Thymus (tissue), 11 donors: ENCODE measurements at regions not wholly inside any gene's neighbourhood (a gene's known extent, or its start where the extent isn't known, plus 50 kb on each side); places are given as distances from the start of the nearest gene placed in this dataset.

Source experiments
- DNase-seq, 9 donors: peaks; one replicate each; pipeline ENCODE4 v3.0.0-alpha.2; 2013; ENCODE audit warnings: low spot score in 9 of 9, low read depth in 6 of 9, missing footprints in 1 of 9
- H3K27ac ChIP-seq, 2 donors: one replicate each; pipeline ENCODE4 v1.5.1; 2013; ENCODE audit warnings: control low read depth in 1 of 2, low read depth in 1 of 2, low read length in 1 of 2, mild to moderate bottlenecking in 1 of 2, moderate library complexity in 1 of 2
- H3K27me3 ChIP-seq, 2 donors: one replicate each; pipeline ENCODE4 v1.5.1; 2013; ENCODE audit warnings: low read length in 1 of 2; ENCODE audit not compliant: control insufficient read depth in 2 of 2, insufficient read depth in 1 of 2
- H3K36me3 ChIP-seq, 2 donors: one replicate each; pipeline ENCODE4 v1.5.1; 2013; ENCODE audit warnings: low read length in 1 of 2, mild to moderate bottlenecking in 1 of 2, moderate library complexity in 1 of 2; ENCODE audit not compliant: control insufficient read depth in 2 of 2, insufficient read depth in 2 of 2
- H3K4me1 ChIP-seq, 2 donors: one replicate each; pipeline ENCODE4 v1.5.1; 2013; ENCODE audit warnings: low read length in 2 of 2; ENCODE audit not compliant: control insufficient read depth in 2 of 2, insufficient read depth in 2 of 2
- H3K4me3 ChIP-seq, 2 donors: one replicate each; pipeline ENCODE4 v1.5.1; 2013; ENCODE audit warnings: low read length in 2 of 2, control low read depth in 1 of 2, mild to moderate bottlenecking in 1 of 2
- H3K9me3 ChIP-seq, 2 donors: one replicate each; pipeline ENCODE4 v1.5.1; 2013; ENCODE audit warnings: low read length in 1 of 2, mild to moderate bottlenecking in 1 of 2; ENCODE audit not compliant: control insufficient read depth in 2 of 2, insufficient read depth in 1 of 2
- WGBS: extraction: QIAGEN DNeasy Blood & Tissue Kit; methylation state at CpG from one replicate; pipeline ENCODE4 v1.1.7; 2013; 5-methylcytosine and 5-hydroxymethylcytosine counted together
- donor health status: healthy.

- Histone ChIP-seq H3K27ac (no peak overlapping the region), H3K4me3 (no peak overlapping the region), H3K36me3 (no peaks in the 10 kb centered on the region), H3K27me3 (peaks cover 0 to 2% of the 10 kb centered on the region in 2 donors), H3K4me1 (no peaks in the 10 kb centered on the region), H3K9me3 (no peaks in the 10 kb centered on the region)
- DNase-seq: no peak
- whole genome bisulfite sequencing: 76% methylated on average over 8 of the region's 8 CpGs
Measured at GRCh38 chr22:49359076-49359475, 468.6 kb downstream of the BRD1 start.

GRCh38 chr22:49357661-49358440 lies 469.8 kb downstream of the BRD1 start:
- WGBS: 95% methylated on average over 20 of the region's 20 CpGs
- Histone ChIP-seq H3K27me3 (peaks cover 0 to 5% of the 10 kb centered on the region in 2 donors), H3K27ac (no peak overlapping the region), H3K36me3 (no peaks in the 10 kb centered on the region), H3K9me3 (no peaks in the 10 kb centered on the region), H3K4me1 (no peaks in the 10 kb centered on the region), H3K4me3 (no peak overlapping the region)
- DNase-seq: no peak

DNA sequence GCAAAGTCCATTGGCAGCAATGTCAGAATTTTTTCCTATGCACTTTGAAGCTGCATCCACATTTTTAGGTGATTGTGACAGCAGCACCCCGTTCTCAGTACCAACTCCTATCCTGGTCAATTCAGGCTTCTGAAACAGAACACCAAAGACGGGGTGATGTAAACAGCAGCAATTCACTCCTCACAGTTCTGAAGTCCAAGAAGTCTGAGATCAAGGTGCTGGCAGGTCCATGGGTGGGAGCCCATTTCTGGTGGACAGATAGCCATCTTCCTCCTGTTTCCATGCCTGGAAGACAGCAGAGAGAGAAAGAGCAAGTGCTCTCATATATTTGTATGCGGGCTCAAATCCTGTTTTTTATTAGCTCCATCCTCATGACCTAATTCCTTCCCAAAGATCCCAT lies 471.2 kb downstream of the BRD1 start:
- peaks cover 0 to 5% of the 10 kb centered on the region in 2 donors for H3K27me3 ChIP-seq
- no peak for DNase-seq
- no peaks in the 10 kb centered on the region for H3K4me1 ChIP-seq
- WGBS: 96% methylated on average over 3 of the region's 3 CpGs
- no peak overlapping the region for H3K4me3 ChIP-seq
- H3K36me3 ChIP-seq: no peaks in the 10 kb centered on the region
- H3K27ac ChIP-seq: no peak overlapping the region
- H3K9me3 ChIP-seq: no peaks in the 10 kb centered on the region

- Histone ChIP-seq H3K27me3 (peaks cover 0 to 5% of the 10 kb centered on the region in 2 donors), H3K9me3 (no peaks in the 10 kb centered on the region), H3K27ac (no peak overlapping the region), H3K36me3 (no peaks in the 10 kb centered on the region), H3K4me1 (no peaks in the 10 kb centered on the region), H3K4me3 (no peak overlapping the region)
- WGBS: 96% methylated on average over 18 of the region's 18 CpGs
- DNase-seq: no peak
Measured at GRCh38 chr22:49355211-49355920, 472.3 kb downstream of the BRD1 start.

- H3K27me3 ChIP-seq: peaks cover 0 to 5% of the 10 kb centered on the region in 2 donors
- no peak for DNase-seq
- H3K4me3 ChIP-seq: no peak overlapping the region
- H3K27ac ChIP-seq: no peak overlapping the region
- H3K4me1 ChIP-seq: peaks cover 0 to 5% of the 10 kb centered on the region in 2 donors
- H3K36me3 ChIP-seq: no peaks in the 10 kb centered on the region
- H3K9me3 ChIP-seq: no peaks in the 10 kb centered on the region
- 67% methylated on average over 14 of the region's 14 CpGs for WGBS
Measured at GRCh38 chr22:49354516-49355210, 473.0 kb downstream of the BRD1 start.

DNA sequence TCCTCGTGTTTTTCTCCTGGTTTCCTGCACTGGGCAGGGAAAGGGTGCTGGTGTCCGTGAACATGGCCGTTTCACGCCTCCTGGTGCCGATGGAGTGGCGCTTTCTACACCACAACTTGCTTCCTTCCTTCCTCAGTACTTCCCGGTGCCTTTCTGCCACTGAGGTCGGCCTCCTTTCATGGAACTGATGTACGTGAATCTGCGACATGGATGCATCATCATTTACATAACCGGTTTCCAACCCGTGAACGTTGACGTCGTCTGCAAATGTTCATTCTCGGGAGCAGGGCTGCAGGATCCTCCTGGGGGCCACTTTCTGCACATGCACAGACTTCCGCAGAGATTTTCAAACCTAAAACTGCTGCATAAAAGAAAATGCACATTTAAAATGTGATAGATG lies 474.4 kb downstream of the BRD1 start:
- no peaks in the 10 kb centered on the region for H3K36me3 ChIP-seq
- no peaks in the 10 kb centered on the region for H3K9me3 ChIP-seq
- no peak overlapping the region for H3K4me3 ChIP-seq
- peaks cover 0 to 5% of the 10 kb centered on the region in 2 donors for H3K27me3 ChIP-seq
- no peak for DNase-seq
- peaks cover 0 to 5% of the 10 kb centered on the region in 2 donors for H3K4me1 ChIP-seq
- H3K27ac ChIP-seq: no peak overlapping the region
- WGBS: 83% methylated on average over 17 of the region's 17 CpGs

GRCh38 chr22:49352361-49353169 lies 475.1 kb downstream of the BRD1 start:
- Histone ChIP-seq H3K9me3 (no peaks in the 10 kb centered on the region), H3K36me3 (no peaks in the 10 kb centered on the region), H3K27ac (no peak overlapping the region), H3K4me3 (no peak overlapping the region), H3K27me3 (peaks cover 0 to 2% of the 10 kb centered on the region in 2 donors), H3K4me1 (peaks cover 0 to 5% of the 10 kb centered on the region in 2 donors)
- no peak for DNase-seq
- WGBS: 91% methylated on average over 29 of the region's 29 CpGs

GRCh38 chr22:49351761-49352227 lies 475.9 kb downstream of the BRD1 start:
- Histone ChIP-seq H3K9me3 (no peaks in the 10 kb centered on the region), H3K27ac (no peak overlapping the region), H3K4me3 (no peak overlapping the region), H3K4me1 (peaks cover 0 to 5% of the 10 kb centered on the region in 2 donors), H3K27me3 (peaks cover 0 to 2% of the 10 kb centered on the region in 2 donors), H3K36me3 (no peaks in the 10 kb centered on the region)
- no peak for DNase-seq
- 86% methylated on average over 22 of the region's 22 CpGs for whole genome bisulfite sequencing
